ENCODE measurements at regions not wholly inside any gene's neighbourhood (a gene's known extent, or its start where the extent isn't known, plus 50 kb on each side); places are given as distances from the start of the nearest gene placed in this dataset.

- Histone ChIP-seq H3K36me3 (ENCODE audit: control insufficient read depth in 2 of 2, extremely low read depth in 1 of 2, insufficient read depth in 2 of 2, low read length in 2 of 2) (no peaks in the 10 kb centered on the region), H3K4me1 (ENCODE audit: control insufficient read depth, extremely low read depth, insufficient read depth, low read length) (peaks cover 37% of the 10 kb centered on the region), H3K4me2 (ENCODE audit: control insufficient read depth, extremely low read depth, insufficient read depth, low read depth, low read length) (no peak overlapping the region), H4K20me1 (ENCODE audit: control insufficient read depth, extremely low read depth, insufficient read depth, low read length) (no peaks in the 10 kb centered on the region), H3K9me3 (ENCODE audit: control insufficient read depth, low read depth, low read length) (no peaks in the 10 kb centered on the region), H3K27me3 (ENCODE audit: control insufficient read depth, extremely low read depth, insufficient read depth, low read length) (no peaks in the 10 kb centered on the region), H3K9ac (ENCODE audit: control insufficient read depth, extremely low read depth, insufficient read depth, low read length) (no peak overlapping the region), H3K79me2 (ENCODE audit: control insufficient read depth, insufficient read depth, low read length) (no peaks in the 10 kb centered on the region), H2AFZ (ENCODE audit: control insufficient read depth, low read length) (no peak overlapping the region), H3K9me1 (ENCODE audit: control insufficient read depth, extremely low read depth, insufficient read depth, low read length) (no peaks in the 10 kb centered on the region), H3K27ac (ENCODE audit: control insufficient read depth, insufficient read depth, low read length) (no peak overlapping the region), H3K4me3 (ENCODE audit: control insufficient read depth in 2 of 3, extremely low read depth in 1 of 3, insufficient read depth in 2 of 3, low read depth in 1 of 3, low read length in 3 of 3) (no peak overlapping the region)
- dilution Hi-C loops (cut with MboI; ENCODE audit: extremely low pct_ligation_motif_present, low sequenced_read_pairs) = no loop called here
- TF ChIP-seq EZH2 (IDR thresholded peaks at IDR 0.05; ENCODE audit: low read length) (no peak), CTCF (optimal IDR thresholded peaks at IDR 0.05 in 1 of 3, IDR thresholded peaks at IDR 0.05 in 1 of 3, conservative IDR thresholded peaks at IDR 0.05 in 1 of 3; ENCODE audit: extremely low read depth in 1 of 3, insufficient read depth in 2 of 3, low read length in 3 of 3) (no peak)
- DNase-seq (ENCODE audit: low read depth, low spot score) (no peak), FAIRE-seq (no peak)
Observed at GRCh38 chr3:30508339-30508738, 98.1 kb upstream of the TGFBR2 start.

- dilution Hi-C loops (cut with MboI; ENCODE audit: extremely low pct_ligation_motif_present, low sequenced_read_pairs) = no loop called here
- no peak for DNase-seq (ENCODE audit: low read depth, low spot score)
Observed at GRCh38 chr3:30510596-30510995, 95.8 kb upstream of the TGFBR2 start.

More at GRCh38 chr3:30510596-30510995, 95.8 kb upstream of the TGFBR2 start:
- no peaks in the 10 kb centered on the region for H3K9me1 ChIP-seq (ENCODE audit: control insufficient read depth, extremely low read depth, insufficient read depth, low read length)
- TF ChIP-seq EZH2 (IDR thresholded peaks at IDR 0.05; ENCODE audit: low read length) (no peak), CTCF (optimal IDR thresholded peaks at IDR 0.05 in 1 of 3, IDR thresholded peaks at IDR 0.05 in 1 of 3, conservative IDR thresholded peaks at IDR 0.05 in 1 of 3; ENCODE audit: extremely low read depth in 1 of 3, insufficient read depth in 2 of 3, low read length in 3 of 3) (no peak)
- H3K9ac ChIP-seq (ENCODE audit: control insufficient read depth, extremely low read depth, insufficient read depth, low read length) = no peak overlapping the region
- peaks cover 25% of the 10 kb centered on the region for H3K4me1 ChIP-seq (ENCODE audit: control insufficient read depth, extremely low read depth, insufficient read depth, low read length)
- H2AFZ ChIP-seq (ENCODE audit: control insufficient read depth, low read length) = no peak overlapping the region
- H3K36me3 ChIP-seq (ENCODE audit: control insufficient read depth in 2 of 2, extremely low read depth in 1 of 2, insufficient read depth in 2 of 2, low read length in 2 of 2) = no peaks in the 10 kb centered on the region
- H3K9me3 ChIP-seq (ENCODE audit: control insufficient read depth, low read depth, low read length) = no peaks in the 10 kb centered on the region
- H4K20me1 ChIP-seq (ENCODE audit: control insufficient read depth, extremely low read depth, insufficient read depth, low read length) = no peaks in the 10 kb centered on the region
- no peaks in the 10 kb centered on the region for H3K79me2 ChIP-seq (ENCODE audit: control insufficient read depth, insufficient read depth, low read length)
- H3K27ac ChIP-seq (ENCODE audit: control insufficient read depth, insufficient read depth, low read length) = peak overlapping the region; percentile 87
- no peaks in the 10 kb centered on the region for H3K27me3 ChIP-seq (ENCODE audit: control insufficient read depth, extremely low read depth, insufficient read depth, low read length)
- no peak overlapping the region for H3K4me3 ChIP-seq (ENCODE audit: control insufficient read depth in 2 of 3, extremely low read depth in 1 of 3, insufficient read depth in 2 of 3, low read depth in 1 of 3, low read length in 3 of 3)
- FAIRE-seq = peak; percentile 49
- no peak overlapping the region for H3K4me2 ChIP-seq (ENCODE audit: control insufficient read depth, extremely low read depth, insufficient read depth, low read depth, low read length)
